ENCODE measurements at regions not wholly inside any gene's neighbourhood (a gene's known extent, or its start where the extent isn't known, plus 50 kb on each side); places are given as distances from the start of the nearest gene placed in this dataset.
"Not testable (repeated sequence)": the region's sequence is repeated elsewhere in the genome, so short reads cannot be mapped to it uniquely, and the experiment has no call there.

DNA sequence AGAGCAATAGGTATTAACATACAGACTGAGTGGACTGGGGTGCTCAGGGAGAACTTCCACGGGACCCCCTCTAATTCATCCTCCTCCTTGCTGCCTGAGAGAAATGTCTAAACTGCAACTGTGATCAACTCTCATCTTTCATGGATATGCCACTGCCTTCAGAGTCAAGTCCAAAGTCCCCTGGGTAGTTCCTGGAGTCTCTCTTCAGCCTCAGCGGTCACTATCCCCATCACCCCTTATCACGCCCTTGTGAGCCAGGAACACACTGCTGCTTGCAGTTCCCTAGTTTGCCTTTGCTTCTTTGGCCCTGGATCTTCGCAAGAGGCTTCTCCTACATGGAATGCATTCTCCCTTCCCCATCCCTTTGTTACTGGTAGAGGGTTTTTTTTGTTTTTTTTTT, 58.7 kb upstream of the AUTS2 start:
- H3K36me3 ChIP-seq = no peaks in the 10 kb centered on the region
- intact Hi-C loops (cut with DNase I) = no loop called here
- H3K9me3 ChIP-seq = peaks cover 5% of the 10 kb centered on the region
- no peak overlapping the region for H3K27ac ChIP-seq
- ATAC-seq (no peak), DNase-seq (no peak)
- TF ChIP-seq, protein P1, sequence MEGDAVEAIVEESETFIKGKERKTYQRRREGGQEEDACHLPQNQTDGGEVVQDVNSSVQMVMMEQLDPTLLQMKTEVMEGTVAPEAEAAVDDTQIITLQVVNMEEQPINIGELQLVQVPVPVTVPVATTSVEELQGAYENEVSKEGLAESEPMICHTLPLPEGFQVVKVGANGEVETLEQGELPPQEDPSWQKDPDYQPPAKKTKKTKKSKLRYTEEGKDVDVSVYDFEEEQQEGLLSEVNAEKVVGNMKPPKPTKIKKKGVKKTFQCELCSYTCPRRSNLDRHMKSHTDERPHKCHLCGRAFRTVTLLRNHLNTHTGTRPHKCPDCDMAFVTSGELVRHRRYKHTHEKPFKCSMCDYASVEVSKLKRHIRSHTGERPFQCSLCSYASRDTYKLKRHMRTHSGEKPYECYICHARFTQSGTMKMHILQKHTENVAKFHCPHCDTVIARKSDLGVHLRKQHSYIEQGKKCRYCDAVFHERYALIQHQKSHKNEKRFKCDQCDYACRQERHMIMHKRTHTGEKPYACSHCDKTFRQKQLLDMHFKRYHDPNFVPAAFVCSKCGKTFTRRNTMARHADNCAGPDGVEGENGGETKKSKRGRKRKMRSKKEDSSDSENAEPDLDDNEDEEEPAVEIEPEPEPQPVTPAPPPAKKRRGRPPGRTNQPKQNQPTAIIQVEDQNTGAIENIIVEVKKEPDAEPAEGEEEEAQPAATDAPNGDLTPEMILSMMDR (IDR thresholded peaks at IDR 0.05) = no peak
- no peaks in the 10 kb centered on the region for H3K4me1 ChIP-seq
- H3K27me3 ChIP-seq (ENCODE audit: low read depth) = no peaks in the 10 kb centered on the region
- H3K4me3 ChIP-seq = no peak overlapping the region

DNA sequence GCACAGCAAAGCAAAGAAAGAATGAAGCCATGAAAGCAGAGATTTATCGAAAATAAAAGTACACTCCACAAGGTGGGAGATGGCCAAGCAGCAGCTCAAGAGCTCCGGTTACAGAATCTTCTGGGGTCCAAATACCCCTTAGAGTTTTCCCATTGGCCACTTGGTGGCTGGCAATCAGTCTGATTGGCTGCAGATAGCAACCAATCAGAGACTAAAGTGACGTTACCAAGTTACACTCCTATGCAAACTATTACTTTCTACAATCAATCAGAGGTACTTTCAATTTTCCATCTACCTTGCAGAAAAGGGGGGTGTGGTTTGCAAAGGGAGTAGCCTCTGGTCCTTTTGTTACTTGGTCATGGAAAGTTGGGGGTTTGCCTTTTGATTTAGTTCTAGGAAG, 58.0 kb upstream of the AUTS2 start:
- Histone ChIP-seq H3K27me3 (ENCODE audit: low read depth) (no peaks in the 10 kb centered on the region), H3K36me3 (no peaks in the 10 kb centered on the region), H3K4me3 (no peak overlapping the region), H3K4me1 (no peaks in the 10 kb centered on the region), H3K27ac (no peak overlapping the region), H3K9me3 (peaks cover 5% of the 10 kb centered on the region)
- ATAC-seq = no peak
- TF ChIP-seq, protein P1 (IDR thresholded peaks at IDR 0.05) = no peak
- no peak for DNase-seq
- intact Hi-C loops (cut with DNase I) = no loop called here

DNA sequence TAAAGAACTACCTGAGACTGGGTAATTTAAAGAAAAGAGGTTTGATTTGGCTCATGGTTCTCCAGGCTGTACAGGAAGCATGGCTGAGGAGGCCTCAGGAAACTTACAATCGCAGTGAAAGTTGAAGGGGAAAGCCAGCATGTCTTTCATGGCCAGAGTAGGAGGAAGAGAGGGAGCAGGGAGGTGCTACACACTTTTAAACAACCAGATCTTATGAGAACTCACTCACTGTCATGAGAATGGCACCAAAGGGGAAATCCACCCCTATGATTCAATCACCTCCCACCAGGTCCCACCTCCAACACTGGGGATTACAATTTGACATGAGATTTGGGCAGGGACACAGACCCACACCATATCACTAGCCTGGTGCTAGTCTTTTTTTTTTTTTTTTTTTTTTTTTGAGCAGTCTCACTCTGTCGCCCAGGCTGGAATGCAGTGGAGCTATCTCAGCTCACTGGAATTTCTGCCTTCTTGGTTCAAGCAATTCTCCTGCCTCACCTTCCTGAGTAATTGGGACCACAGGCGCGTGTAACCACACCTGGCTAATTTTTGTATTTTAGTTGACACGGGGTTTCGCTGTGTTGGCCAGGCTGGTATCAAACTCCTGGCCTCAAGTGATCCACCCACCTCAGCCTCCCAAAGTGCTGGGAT, 56.4 kb upstream of the AUTS2 start:
- ATAC-seq; intact Hi-C loops (cut with DNase I); H3K9me3 ChIP-seq; H3K27ac ChIP-seq; H3K36me3 ChIP-seq; H3K27me3 ChIP-seq (ENCODE audit: low read depth); H3K4me3 ChIP-seq; DNase-seq; H3K4me1 ChIP-seq: not testable (repeated sequence)

DNA sequence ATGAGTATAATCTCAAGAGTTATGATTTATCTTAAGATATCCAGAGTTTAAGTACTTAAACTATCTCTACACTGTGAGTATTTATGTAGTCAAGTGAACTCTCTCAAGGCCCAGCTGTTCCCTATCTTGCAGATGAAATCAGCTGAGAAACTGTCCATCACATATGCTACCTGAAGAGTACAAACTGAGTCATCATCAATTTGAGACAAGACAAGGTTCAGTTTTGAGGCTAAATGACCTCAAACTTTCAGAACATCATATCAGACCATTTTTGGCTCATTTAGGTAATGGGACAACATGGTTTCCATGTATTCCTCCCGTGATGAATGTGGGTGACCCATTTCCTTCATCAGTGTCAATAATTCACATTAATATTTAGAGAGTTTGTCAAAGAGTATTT, 53.1 kb upstream of the AUTS2 start:
- Histone ChIP-seq H3K9me3 (peaks cover 5% of the 10 kb centered on the region), H3K36me3 (no peaks in the 10 kb centered on the region), H3K27ac (no peak overlapping the region), H3K27me3 (ENCODE audit: low read depth) (no peaks in the 10 kb centered on the region), H3K4me1 (no peaks in the 10 kb centered on the region), H3K4me3 (no peak overlapping the region)
- ATAC-seq (no peak), DNase-seq (no peak)
- TF ChIP-seq, protein P1 (IDR thresholded peaks at IDR 0.05) = no peak
- intact Hi-C loops (cut with DNase I) = no loop called here

All from lower lobe of right lung (tissue), 2 donors.